ENCODE measurements at regions not wholly inside any gene's neighbourhood (a gene's known extent, or its start where the extent isn't known, plus 50 kb on each side); places are given as distances from the start of the nearest gene placed in this dataset.

DNA sequence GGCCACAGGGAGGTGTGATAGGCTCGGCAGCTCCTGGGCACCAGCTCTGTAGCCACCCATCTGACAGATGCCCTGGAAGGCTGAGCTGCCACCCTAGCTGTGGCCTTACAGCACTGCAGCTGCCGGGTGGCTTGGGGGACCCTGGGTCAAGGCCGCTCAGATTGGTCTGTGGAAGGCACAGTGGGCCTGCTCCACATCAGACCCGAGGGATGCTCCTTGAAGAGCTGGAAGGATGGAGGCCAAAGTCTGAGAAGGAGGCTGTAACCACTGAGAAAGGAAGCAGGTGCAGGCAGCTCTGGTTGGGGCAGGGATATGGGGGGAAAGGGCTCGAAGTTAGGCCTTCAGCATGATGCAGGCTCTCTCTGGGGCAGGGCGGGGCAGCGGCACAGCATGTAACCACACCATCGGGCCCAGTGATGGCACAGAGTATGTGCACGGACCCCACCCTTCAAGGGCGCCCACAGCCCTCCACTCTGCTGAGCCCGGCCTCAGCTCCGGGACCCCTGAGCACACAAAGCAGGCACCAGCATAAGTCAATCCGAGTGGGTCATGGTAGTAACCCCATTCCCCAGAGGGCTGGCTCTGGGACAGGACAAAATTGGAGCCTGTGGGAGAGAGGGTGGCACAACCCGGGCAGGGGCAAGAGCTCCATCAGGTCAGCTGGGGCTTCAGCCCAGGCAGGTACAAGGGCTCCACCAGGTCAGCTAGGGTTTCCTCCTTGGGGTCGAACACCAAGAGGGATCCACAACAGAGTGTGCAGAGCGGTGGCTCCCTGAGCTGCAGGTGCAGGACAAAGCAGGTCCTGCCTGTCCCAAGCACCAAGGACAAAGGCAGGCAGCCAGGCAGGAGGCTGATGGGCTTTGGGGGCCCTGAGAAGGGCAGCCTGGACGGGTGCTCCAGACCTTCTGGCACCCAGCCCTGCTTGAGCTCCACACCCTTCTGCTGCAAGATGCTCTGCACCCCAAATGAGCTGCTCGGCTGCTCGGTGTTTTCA is 1511.1 kb downstream of the BRD1 start:
- no peak for TF ChIP-seq CTCF (IDR thresholded peaks at IDR 0.05)
- no peak for TF ChIP-seq POLR2A (IDR thresholded peaks at IDR 0.05)

Data from esophagus squamous epithelium (tissue), 4 donors.